Astrocyte (in vitro differentiated cells and primary cell): ENCODE measurements at regions not wholly inside any gene's neighbourhood (a gene's known extent, or its start where the extent isn't known, plus 50 kb on each side); places are given as distances from the start of the nearest gene placed in this dataset.

Experiments used
- EZH2 ChIP-seq: IDR thresholded peaks from 2 replicates; pipeline ENCODE4 v1.6.1; 2012; ENCODE audit warnings: mild to moderate bottlenecking, low read length, inconsistent platforms; ENCODE audit not compliant: insufficient read depth
- TF ChIP-seq, protein P1 (sequence below): IDR thresholded peaks from 2 replicates; pipeline ENCODE4 v1.5.1; 2011; ENCODE audit warnings: low read depth, mild to moderate bottlenecking, inconsistent platforms, low read length, moderate library complexity; ENCODE audit not compliant: insufficient read depth

DNA sequence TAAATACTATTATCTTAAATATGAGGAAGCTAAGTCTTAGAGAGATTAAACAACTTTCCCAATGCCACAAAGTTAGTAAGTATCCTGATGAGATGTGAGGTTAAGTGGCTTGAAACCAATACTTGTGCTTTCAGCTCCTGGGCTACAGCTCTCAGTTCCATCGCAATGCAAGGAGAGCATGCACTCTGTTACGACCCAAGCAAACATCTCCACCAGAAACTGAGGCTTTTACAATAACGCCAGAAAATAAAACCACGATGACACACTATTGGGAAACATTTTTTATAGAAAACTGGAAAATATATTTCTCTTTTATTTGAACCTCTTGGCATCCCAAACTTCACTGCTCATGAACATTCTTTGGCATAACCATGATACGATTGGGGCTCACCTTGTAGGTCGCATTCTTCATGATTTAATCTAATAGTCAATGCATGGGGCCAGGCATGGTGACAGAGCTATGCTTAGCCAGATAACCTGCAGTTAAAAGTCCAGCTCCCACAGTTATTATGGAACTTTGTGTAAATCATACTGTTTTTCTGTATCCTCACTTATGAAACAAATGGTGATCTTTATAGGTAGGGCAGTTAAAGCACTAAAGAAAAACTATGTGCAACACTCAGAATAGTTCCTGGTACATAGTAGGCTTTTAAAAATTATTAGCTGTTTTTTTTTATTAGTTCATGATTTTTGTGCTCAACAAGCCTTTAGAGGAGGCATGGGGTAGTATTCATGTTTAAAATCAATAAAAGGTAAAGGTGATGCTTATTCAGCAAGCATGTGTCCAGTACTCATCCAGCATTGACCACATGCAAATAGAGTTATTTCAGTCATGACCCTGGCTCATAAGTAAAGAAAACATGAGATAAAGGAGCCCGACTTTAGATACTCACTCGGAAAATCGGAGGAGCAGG is 238.3 kb upstream of the TRIB2 start:
- TF ChIP-seq, protein P1, sequence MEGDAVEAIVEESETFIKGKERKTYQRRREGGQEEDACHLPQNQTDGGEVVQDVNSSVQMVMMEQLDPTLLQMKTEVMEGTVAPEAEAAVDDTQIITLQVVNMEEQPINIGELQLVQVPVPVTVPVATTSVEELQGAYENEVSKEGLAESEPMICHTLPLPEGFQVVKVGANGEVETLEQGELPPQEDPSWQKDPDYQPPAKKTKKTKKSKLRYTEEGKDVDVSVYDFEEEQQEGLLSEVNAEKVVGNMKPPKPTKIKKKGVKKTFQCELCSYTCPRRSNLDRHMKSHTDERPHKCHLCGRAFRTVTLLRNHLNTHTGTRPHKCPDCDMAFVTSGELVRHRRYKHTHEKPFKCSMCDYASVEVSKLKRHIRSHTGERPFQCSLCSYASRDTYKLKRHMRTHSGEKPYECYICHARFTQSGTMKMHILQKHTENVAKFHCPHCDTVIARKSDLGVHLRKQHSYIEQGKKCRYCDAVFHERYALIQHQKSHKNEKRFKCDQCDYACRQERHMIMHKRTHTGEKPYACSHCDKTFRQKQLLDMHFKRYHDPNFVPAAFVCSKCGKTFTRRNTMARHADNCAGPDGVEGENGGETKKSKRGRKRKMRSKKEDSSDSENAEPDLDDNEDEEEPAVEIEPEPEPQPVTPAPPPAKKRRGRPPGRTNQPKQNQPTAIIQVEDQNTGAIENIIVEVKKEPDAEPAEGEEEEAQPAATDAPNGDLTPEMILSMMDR, result no peak
- no peak for TF ChIP-seq EZH2
